Endothelial cell of umbilical vein (primary cell): ENCODE measurements at regions not wholly inside any gene's neighbourhood (a gene's known extent, or its start where the extent isn't known, plus 50 kb on each side); places are given as distances from the start of the nearest gene placed in this dataset.

ENCODE experiments used
- BruUV-seq: library from RNA; stranded (reverse); fragments of 400-500 nt; replicated peaks from 2 replicates; lab custom pipeline; 2021; lab: Mats Ljungman, UMichigan
- CTCF ChIA-PET: fragments of 300-600, 350-600 bp; sonication (Branson Sonifier 250); formaldehyde crosslinking; loops from one replicate; lab custom pipeline; 2021; ENCODE audit warnings: antibody characterized with exemption, inconsistent platforms; lab: Charles Lee
- POLR2A ChIA-PET: fragments of 300-600, 350-600 bp; sonication (Branson Sonifier 250); formaldehyde crosslinking; loops from one replicate; lab custom pipeline; 2021; ENCODE audit warnings: antibody characterized with exemption, inconsistent platforms; lab: Charles Lee
- DNase-seq: peaks from one replicate; pipeline ENCODE4 v3.0.0-alpha.2; 2011; ENCODE audit warnings: low read depth, low spot score
- FAIRE-seq: peaks from 2 replicates; lab custom pipeline; 2011; peaks lifted over from hg19 to GRCh38; lab: Jason Lieb, UNC
- H2AFZ ChIP-seq: 2 replicates; pipeline ENCODE4 v1.6.0; 2012; ENCODE audit warnings: low read depth, low read length, control low read depth, inconsistent platforms
- H3K27ac ChIP-seq: 2 replicates; pipeline ENCODE4 v1.5.1; 2011; ENCODE audit warnings: low read depth, mild to moderate bottlenecking, control low read depth, low read length, moderate library complexity; ENCODE audit not compliant: insufficient read depth
- H3K27me3 ChIP-seq, 2 experiments: 2 replicates each; pipeline versions ENCODE4 v1.6.0 to v1.6.1; 2011; ENCODE audit warnings: low read length in 2 of 2, mixed read lengths in 1 of 2; ENCODE audit not compliant: control insufficient read depth in 2 of 2, insufficient read depth in 2 of 2
- H3K36me3 ChIP-seq, 2 experiments: 2 replicates in 1 of 2; 3 replicates in 1 of 2; pipeline ENCODE4 v1.5.1; 2011; ENCODE audit warnings: low read length in 2 of 2, mild to moderate bottlenecking in 1 of 2, moderate library complexity in 1 of 2; ENCODE audit not compliant: control insufficient read depth in 2 of 2, insufficient read depth in 2 of 2; ENCODE audit errors: extremely low read depth in 1 of 2
- H3K4me1 ChIP-seq: 3 replicates; pipeline ENCODE4 v1.5.1; 2011; ENCODE audit warnings: mild to moderate bottlenecking, low read length; ENCODE audit not compliant: control insufficient read depth, insufficient read depth; ENCODE audit errors: extremely low read depth
- H3K4me2 ChIP-seq: 2 replicates; pipeline ENCODE4 v1.6.1; 2011; ENCODE audit warnings: low read length, control low read depth, mixed read lengths; ENCODE audit not compliant: insufficient read depth
- H3K4me3 ChIP-seq, 3 experiments: fragments of 200-600 bp in 1 of 3; sonication (generic), shearing (Covaris generic) in 1 of 3; replicated peaks in 1 of 3; 2 replicates each; pipeline ENCODE4 v1.5.1; 2011 to 2016; ENCODE audit warnings: control low read depth in 3 of 3, low read length in 3 of 3, mild to moderate bottlenecking in 2 of 3, inconsistent platforms in 1 of 3, low read depth in 1 of 3, moderate library complexity in 1 of 3; ENCODE audit not compliant: insufficient read depth in 1 of 3
- H3K79me2 ChIP-seq: 2 replicates; pipeline ENCODE4 v1.6.0; 2012; ENCODE audit warnings: low read length, inconsistent platforms; ENCODE audit not compliant: control insufficient read depth, insufficient read depth
- H3K9ac ChIP-seq: replicated peaks from 2 replicates; pipeline ENCODE3; 2011; ENCODE audit warnings: low read length, control low read depth; ENCODE audit not compliant: insufficient read depth; ENCODE audit errors: extremely low read depth
- H3K9me1 ChIP-seq: replicated peaks from 3 replicates; pipeline ENCODE4 v1.6.0; 2011; ENCODE audit warnings: mild to moderate bottlenecking, low read length; ENCODE audit not compliant: control insufficient read depth, insufficient read depth; ENCODE audit errors: extremely low read depth
- H3K9me3 ChIP-seq: replicated peaks from 2 replicates; pipeline ENCODE4 v1.5.1; 2012; ENCODE audit warnings: low read length, inconsistent platforms; ENCODE audit not compliant: control insufficient read depth, insufficient read depth
- H4K20me1 ChIP-seq: replicated peaks from 2 replicates; pipeline ENCODE3; 2011; ENCODE audit warnings: mild to moderate bottlenecking, low read length; ENCODE audit not compliant: control insufficient read depth, insufficient read depth; ENCODE audit errors: extremely low read depth
- CTCF ChIP-seq, 2 donors: IDR thresholded peaks; 1 replicate in 1 of 2; 2 replicates in 1 of 2; pipeline ENCODE4 v1.5.1; 2011; ENCODE audit warnings: low read length in 2 of 2, mild to moderate bottlenecking in 2 of 2, moderate library complexity in 2 of 2, control low read depth in 1 of 2, inconsistent platforms in 1 of 2, low read depth in 1 of 2; ENCODE audit not compliant: insufficient read depth in 1 of 2; ENCODE audit errors: extremely low read depth in 1 of 2
- EZH2 ChIP-seq: IDR thresholded peaks from 2 replicates; pipeline ENCODE4 v1.6.1; 2012; ENCODE audit warnings: borderline replicate concordance, low read depth, mild to moderate bottlenecking, moderate library complexity, low read length, inconsistent platforms; ENCODE audit not compliant: severe bottlenecking
- FOS ChIP-seq: IDR thresholded peaks from 2 replicates; pipeline ENCODE4 v1.6.1; 2011; ENCODE audit warnings: mild to moderate bottlenecking, low read length, moderate library complexity, borderline replicate concordance; ENCODE audit not compliant: insufficient read depth
- GATA2 ChIP-seq: IDR thresholded peaks from 2 replicates; pipeline ENCODE4 v1.7.0; 2011; ENCODE audit warnings: low read depth, mild to moderate bottlenecking, moderate library complexity, mixed read lengths, low read length; ENCODE audit not compliant: insufficient read length, insufficient read depth
- MAX ChIP-seq: IDR thresholded peaks from 2 replicates; pipeline ENCODE4 v1.6.1; 2011; ENCODE audit not compliant: insufficient read depth, insufficient read length
- MYC ChIP-seq: IDR thresholded peaks from one replicate; pipeline ENCODE4 v1.6.1; 2011; ENCODE audit warnings: mild to moderate bottlenecking, low read depth, low read length
- POLR2A ChIP-seq: IDR thresholded peaks from 2 replicates; pipeline ENCODE4 v1.6.1; 2012; ENCODE audit warnings: low read depth, mild to moderate bottlenecking, control low read depth, low read length
- POLR2AphosphoS5 ChIP-seq: IDR thresholded peaks from 2 replicates; pipeline ENCODE4 v1.6.1; 2012; ENCODE audit warnings: low read depth, mild to moderate bottlenecking, control low read depth, low read length, moderate library complexity; ENCODE audit not compliant: insufficient read depth
- dilution Hi-C: fragments of 300-500 bp; cut with MboI; formaldehyde crosslinking; loops from one replicate; pipeline ENCODE4 v1.15.0; 2019; ENCODE audit warnings: low sequenced_read_pairs; ENCODE audit not compliant: extremely low pct_ligation_motif_present
- intact Hi-C: fragments of 100-400 bp; cut with micrococcal nuclease; formaldehyde crosslinking; loops from one replicate; pipeline ENCODE4 v1.10.0; 2022

GRCh38 chr2:65518751-65519150 lies 86.4 kb upstream of the SPRED2 start:
- no peak overlapping the region for H3K27ac ChIP-seq
- no peaks in the 10 kb centered on the region for H4K20me1 ChIP-seq
- no peak for DNase-seq
- no peaks in the 10 kb centered on the region for H3K9me3 ChIP-seq
- no peaks in the 10 kb centered on the region for H3K79me2 ChIP-seq
- no peaks in the 10 kb centered on the region for H3K4me1 ChIP-seq
- ChIA-PET POLR2A (no interaction called here), CTCF (no interaction called here)
- H3K4me3 ChIP-seq = no peak overlapping the region
- no peaks in the 10 kb centered on the region for H3K9me1 ChIP-seq
- peaks cover 4% of the 10 kb centered on the region in 2 experiments for H3K27me3 ChIP-seq
- FAIRE-seq = no peak
- dilution Hi-C loops = no loop called here
- TF ChIP-seq MYC (no peak), POLR2AphosphoS5 (no peak), EZH2 (no peak), GATA2 (no peak), CTCF (IDR thresholded peaks at IDR 0.05; ENCODE audit: extremely low read depth in 1 of 2, insufficient read depth in 1 of 2, low read depth in 1 of 2, low read length in 2 of 2) (no peak), POLR2A (no peak), MAX (no peak), FOS (no peak)
- no peaks in the 10 kb centered on the region for H3K36me3 ChIP-seq
- no peak overlapping the region for H3K9ac ChIP-seq
- intact Hi-C loops = no loop called here
- BruUV-seq = no TSS peak
- H2AFZ ChIP-seq = no peak overlapping the region
- H3K4me2 ChIP-seq = no peak overlapping the region
